PC-9 (cell line): ENCODE measurements at regions not wholly inside any gene's neighbourhood (a gene's known extent, or its start where the extent isn't known, plus 50 kb on each side); places are given as distances from the start of the nearest gene placed in this dataset.

Experiments used
- CTCF ChIP-seq: fragments of 200-600 bp; sonication (generic); conservative IDR thresholded peaks from 2 replicates; pipeline ENCODE4 v1.6.1; 2017; ENCODE audit warnings: mixed run types, antibody characterized with exemption, mild to moderate bottlenecking, moderate library complexity
- EZH2 ChIP-seq: fragments of 200-600 bp; sonication (generic); IDR thresholded peaks from 2 replicates; pipeline ENCODE4 v1.8.0; 2017; ENCODE audit warnings: antibody characterized with exemption, low read depth

- TF ChIP-seq CTCF (no peak), EZH2 (no peak)
Observed at GRCh38 chr1:31503570-31503969, 72.7 kb upstream of the TINAGL1 start.
